CD8-positive, alpha-beta memory T cell (primary cell): ENCODE measurements at regions not wholly inside any gene's neighbourhood (a gene's known extent, or its start where the extent isn't known, plus 50 kb on each side); places are given as distances from the start of the nearest gene placed in this dataset.
"Not testable (repeated sequence)": the region's sequence is repeated elsewhere in the genome, so short reads cannot be mapped to it uniquely, and the experiment has no call there.

Experiments
- CTCF ChIA-PET: fragments of 350-600 bp; sonication (Branson Sonifier 250); formaldehyde crosslinking; loops from one replicate; lab custom pipeline; 2021; ENCODE audit warnings: antibody characterized with exemption; lab: Charles Lee
- POLR2A ChIA-PET: fragments of 350-600 bp; sonication (Branson Sonifier 250); formaldehyde crosslinking; loops from one replicate; lab custom pipeline; 2021; ENCODE audit warnings: antibody characterized with exemption; lab: Charles Lee
- DNase-seq, 5 donors: peaks; one replicate each; pipeline versions ENCODE4 v3.0.0 to v3.0.0-alpha.2; 2020 to 2022; ENCODE audit warnings: mixed read lengths in 1 of 5
- H3K27ac ChIP-seq: one replicate; pipeline ENCODE4 v1.7.0; 2013; ENCODE audit warnings: low read depth, mild to moderate bottlenecking, low read length, moderate library complexity
- H3K27me3 ChIP-seq: 2 replicates; pipeline ENCODE4 v1.7.0; 2013; ENCODE audit warnings: low read length, mild to moderate bottlenecking; ENCODE audit not compliant: insufficient read depth, poor library complexity, severe bottlenecking
- H3K36me3 ChIP-seq: 2 replicates; pipeline ENCODE4 v1.7.0; 2013; ENCODE audit warnings: mild to moderate bottlenecking, low read length, moderate library complexity; ENCODE audit not compliant: insufficient read depth
- H3K4me1 ChIP-seq: 2 replicates; pipeline ENCODE4 v1.7.0; 2013; ENCODE audit warnings: mild to moderate bottlenecking, low read length, moderate library complexity; ENCODE audit not compliant: insufficient read depth
- H3K4me3 ChIP-seq: 2 replicates; pipeline ENCODE4 v1.7.0; 2013; ENCODE audit warnings: mild to moderate bottlenecking, low read length
- H3K9me3 ChIP-seq: 2 replicates; pipeline ENCODE4 v1.7.0; 2013; ENCODE audit warnings: mild to moderate bottlenecking, low read length
- H3K27ac Mint-ChIP-seq, 8 donors: one replicate each; pipeline ENCODE4 v1.8.0; 2020 to 2021; ENCODE audit warnings: mixed read lengths in 8 of 8, mild to moderate bottlenecking in 6 of 8, inconsistent platforms in 3 of 8, moderate library complexity in 3 of 8
- H3K27me3 Mint-ChIP-seq, 2 donors: one replicate each; pipeline ENCODE4 v1.8.0; 2020 to 2021; ENCODE audit warnings: mixed read lengths in 2 of 2, mild to moderate bottlenecking in 1 of 2, moderate library complexity in 1 of 2
- H3K36me3 Mint-ChIP-seq, 3 donors: one replicate each; pipeline ENCODE4 v1.8.0; 2020 to 2021; ENCODE audit warnings: mixed read lengths in 3 of 3, inconsistent platforms in 1 of 3, mild to moderate bottlenecking in 1 of 3
- H3K4me1 Mint-ChIP-seq, 3 donors: one replicate each; pipeline ENCODE4 v1.8.0; 2020 to 2021; ENCODE audit warnings: mixed read lengths in 3 of 3, inconsistent platforms in 1 of 3, mild to moderate bottlenecking in 1 of 3
- H3K4me3 Mint-ChIP-seq, 7 donors: one replicate each; pipeline ENCODE4 v1.8.0; 2020 to 2021; ENCODE audit warnings: mixed read lengths in 7 of 7, mild to moderate bottlenecking in 6 of 7, moderate library complexity in 4 of 7, inconsistent platforms in 2 of 7
- H3K9me3 Mint-ChIP-seq, 5 donors: one replicate each; pipeline ENCODE4 v1.8.0; 2020 to 2022; ENCODE audit warnings: mixed read lengths in 5 of 5, mild to moderate bottlenecking in 3 of 5, moderate library complexity in 2 of 5, inconsistent platforms in 1 of 5

GRCh38 chr9:103205881-103206585, 210.9 kb downstream of the CYLC2 start:
- CTCF ChIA-PET: not testable (repeated sequence)

GRCh38 chr9:103210607-103211006, 215.5 kb downstream of the CYLC2 start:
- CTCF ChIA-PET: no interaction called here
- no peak overlapping the region for H3K27ac Mint-ChIP-seq
- H3K4me1 Mint-ChIP-seq: no peaks in the 10 kb centered on the region
- H3K27me3 ChIP-seq: no peaks in the 10 kb centered on the region
- no peak overlapping the region for H3K4me3 ChIP-seq
- no peak overlapping the region for H3K4me3 Mint-ChIP-seq
- POLR2A ChIA-PET: no interaction called here
- DNase-seq: no peak
- H3K36me3 Mint-ChIP-seq: no peaks in the 10 kb centered on the region
- H3K27me3 Mint-ChIP-seq: no peaks in the 10 kb centered on the region
- H3K27ac ChIP-seq: no peak overlapping the region
- no peaks in the 10 kb centered on the region for H3K4me1 ChIP-seq
- no peaks in the 10 kb centered on the region for H3K36me3 ChIP-seq
- peaks cover 9 to 37% (median 26%) of the 10 kb centered on the region in 5 donors for H3K9me3 Mint-ChIP-seq
- no peaks in the 10 kb centered on the region for H3K9me3 ChIP-seq

More at GRCh38 chr9:103205881-103206585, 210.9 kb downstream of the CYLC2 start:
- H3K4me3 ChIP-seq, H3K4me3 Mint-ChIP-seq, H3K27me3 ChIP-seq, H3K27ac Mint-ChIP-seq, H3K36me3 Mint-ChIP-seq, DNase-seq, H3K36me3 ChIP-seq, H3K4me1 ChIP-seq, H3K27ac ChIP-seq, H3K4me1 Mint-ChIP-seq, H3K9me3 ChIP-seq, H3K27me3 Mint-ChIP-seq, POLR2A ChIA-PET: not testable (repeated sequence)
- peaks cover 4 to 29% (median 16%) of the 10 kb centered on the region in 5 donors for H3K9me3 Mint-ChIP-seq

GRCh38 chr9:103215197-103215596, 220.1 kb downstream of the CYLC2 start:
- ChIA-PET POLR2A (no interaction called here), CTCF (no interaction called here)
- no peak for DNase-seq
- H3K4me3 ChIP-seq: no peak overlapping the region
- no peak overlapping the region for H3K27ac Mint-ChIP-seq
- no peak overlapping the region for H3K27ac ChIP-seq
- H3K36me3 Mint-ChIP-seq: no peaks in the 10 kb centered on the region
- H3K27me3 Mint-ChIP-seq: no peaks in the 10 kb centered on the region
- no peaks in the 10 kb centered on the region for H3K4me1 ChIP-seq
- no peaks in the 10 kb centered on the region for H3K36me3 ChIP-seq
- no peaks in the 10 kb centered on the region for H3K27me3 ChIP-seq
- H3K4me3 Mint-ChIP-seq: no peak overlapping the region
- H3K9me3 Mint-ChIP-seq: peaks cover 6 to 25% (median 17%) of the 10 kb centered on the region in 5 donors
- H3K4me1 Mint-ChIP-seq: no peaks in the 10 kb centered on the region
- H3K9me3 ChIP-seq: no peaks in the 10 kb centered on the region

GRCh38 chr9:103225702-103226646, 230.8 kb downstream of the CYLC2 start:
- Histone ChIP-seq H3K4me1 (no peaks in the 10 kb centered on the region), H3K27ac (no peak overlapping the region), H3K36me3 (no peaks in the 10 kb centered on the region), H3K27me3 (no peaks in the 10 kb centered on the region), H3K4me3 (no peak overlapping the region), H3K9me3 (no peaks in the 10 kb centered on the region)
- H3K4me1 Mint-ChIP-seq: no peaks in the 10 kb centered on the region
- ChIA-PET POLR2A (no interaction called here), CTCF (no interaction called here)
- H3K4me3 Mint-ChIP-seq: no peak overlapping the region
- H3K36me3 Mint-ChIP-seq: no peaks in the 10 kb centered on the region
- H3K9me3 Mint-ChIP-seq: peaks cover 0 to 16% (median 6%) of the 10 kb centered on the region in 5 donors
- H3K27me3 Mint-ChIP-seq: peaks cover 0 to 1% of the 10 kb centered on the region in 2 donors
- no peak overlapping the region for H3K27ac Mint-ChIP-seq
- DNase-seq: no peak

DNA sequence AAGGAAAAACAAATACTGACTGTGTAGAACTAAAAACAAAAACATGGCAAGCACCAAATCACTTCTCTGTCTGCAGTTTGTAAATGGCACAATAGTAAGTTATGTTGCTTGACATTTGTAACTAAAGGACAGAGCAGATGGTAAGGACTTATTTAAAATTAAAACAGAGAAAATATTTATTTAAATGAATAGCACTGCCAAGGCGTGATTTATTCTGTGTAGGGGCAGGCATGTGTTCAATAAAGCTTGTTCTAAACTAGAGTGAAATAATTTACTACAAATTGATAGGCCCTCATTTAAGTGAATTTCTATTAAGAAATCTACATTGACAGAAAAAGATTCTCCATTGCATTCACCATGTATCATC, 231.5 kb downstream of the CYLC2 start:
- no peaks in the 10 kb centered on the region for H3K27me3 ChIP-seq
- no peak overlapping the region for H3K4me3 ChIP-seq
- POLR2A ChIA-PET: no interaction called here

GRCh38 chr9:103237571-103238109, 242.5 kb downstream of the CYLC2 start:
- CTCF ChIA-PET, POLR2A ChIA-PET, H3K9me3 ChIP-seq, DNase-seq, H3K27me3 ChIP-seq, H3K27ac Mint-ChIP-seq, H3K27ac ChIP-seq, H3K4me1 Mint-ChIP-seq, H3K36me3 Mint-ChIP-seq, H3K4me1 ChIP-seq, H3K36me3 ChIP-seq, H3K4me3 ChIP-seq, H3K4me3 Mint-ChIP-seq, H3K27me3 Mint-ChIP-seq: not testable (repeated sequence)
- H3K9me3 Mint-ChIP-seq: peaks cover 3 to 18% (median 8%) of the 10 kb centered on the region in 5 donors

More for the DNA sequence above, 231.5 kb downstream of the CYLC2 start:
- Mint-ChIP-seq H3K9me3 (peaks cover 3 to 16% (median 6%) of the 10 kb centered on the region in 5 donors), H3K4me1 (no peaks in the 10 kb centered on the region), H3K27ac (no peak overlapping the region), H3K4me3 (no peak overlapping the region), H3K36me3 (no peaks in the 10 kb centered on the region), H3K27me3 (peaks cover 0 to 1% of the 10 kb centered on the region in 2 donors)
- Histone ChIP-seq H3K27ac (no peak overlapping the region), H3K36me3 (no peaks in the 10 kb centered on the region), H3K4me1 (no peaks in the 10 kb centered on the region), H3K9me3 (no peaks in the 10 kb centered on the region)
- DNase-seq: no peak
- CTCF ChIA-PET: no interaction called here

GRCh38 chr9:103242025-103242424, 246.9 kb downstream of the CYLC2 start:
- CTCF ChIA-PET: no interaction called here
- Histone ChIP-seq H3K27ac (no peak overlapping the region), H3K4me3 (no peak overlapping the region), H3K9me3 (no peaks in the 10 kb centered on the region), H3K27me3 (no peaks in the 10 kb centered on the region), H3K4me1 (no peaks in the 10 kb centered on the region), H3K36me3 (no peaks in the 10 kb centered on the region)
- Mint-ChIP-seq H3K9me3 (peaks cover 3 to 11% (median 4%) of the 10 kb centered on the region in 5 donors), H3K4me1 (no peaks in the 10 kb centered on the region), H3K27me3 (no peaks in the 10 kb centered on the region), H3K36me3 (no peaks in the 10 kb centered on the region), H3K4me3 (no peak overlapping the region), H3K27ac (no peak overlapping the region)
- POLR2A ChIA-PET: no interaction called here
- no peak for DNase-seq

DNA sequence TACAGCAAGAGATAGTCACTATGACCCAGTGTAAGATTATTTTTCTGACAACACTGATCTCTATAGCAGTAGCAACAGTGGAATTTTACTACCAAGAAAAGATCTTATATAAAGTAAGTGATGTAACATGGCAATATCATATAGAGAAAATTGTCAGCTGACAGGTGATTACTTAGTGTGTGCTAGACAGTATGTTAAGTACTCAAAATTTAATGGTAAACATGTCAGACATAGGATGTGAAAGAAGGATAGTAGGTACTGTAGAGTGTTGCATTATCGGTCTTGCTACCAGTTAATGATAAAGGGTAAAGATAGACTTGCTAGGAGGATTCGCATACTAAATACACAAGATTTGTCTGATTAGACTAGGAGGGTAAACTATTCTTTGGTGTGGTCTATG, 247.4 kb downstream of the CYLC2 start:
- DNase-seq: no peak
- Histone ChIP-seq H3K4me3 (no peak overlapping the region), H3K27ac (no peak overlapping the region), H3K27me3 (no peaks in the 10 kb centered on the region), H3K36me3 (no peaks in the 10 kb centered on the region), H3K9me3 (no peaks in the 10 kb centered on the region), H3K4me1 (no peaks in the 10 kb centered on the region)
- no peak overlapping the region for H3K4me3 Mint-ChIP-seq
- POLR2A ChIA-PET: no interaction called here
- H3K27me3 Mint-ChIP-seq: no peaks in the 10 kb centered on the region
- H3K4me1 Mint-ChIP-seq: no peaks in the 10 kb centered on the region
- peaks cover 0 to 11% (median 3%) of the 10 kb centered on the region in 5 donors for H3K9me3 Mint-ChIP-seq
- no peak overlapping the region for H3K27ac Mint-ChIP-seq
- CTCF ChIA-PET: no interaction called here
- H3K36me3 Mint-ChIP-seq: no peaks in the 10 kb centered on the region
